ENCODE measurements at regions not wholly inside any gene's neighbourhood (a gene's known extent, or its start where the extent isn't known, plus 50 kb on each side); places are given as distances from the start of the nearest gene placed in this dataset.
"Not testable (repeated sequence)": the region's sequence is repeated elsewhere in the genome, so short reads cannot be mapped to it uniquely, and the experiment has no call there.

GRCh38 chr4:77505275-77505957 is 100.2 kb upstream of the CXCL13 start:
- WGBS: 86% methylated on average over 4 of the region's 4 CpGs
- Histone ChIP-seq H3K27ac (no peak overlapping the region), H3K27me3 (no peaks in the 10 kb centered on the region), H3K36me3 (no peaks in the 10 kb centered on the region), H3K4me1 (no peaks in the 10 kb centered on the region), H3K4me3 (no peak overlapping the region), H3K9me3 (no peaks in the 10 kb centered on the region)
- TF ChIP-seq CTCF (IDR thresholded peaks at IDR 0.05) (no peak), POLR2A (IDR thresholded peaks at IDR 0.05) (no peak), EP300 (IDR thresholded peaks at IDR 0.05) (no peak), POLR2AphosphoS5 (IDR thresholded peaks at IDR 0.05) (no peak)
- DNase-seq (ENCODE audit: low spot score in 2 of 2): no peak

DNA sequence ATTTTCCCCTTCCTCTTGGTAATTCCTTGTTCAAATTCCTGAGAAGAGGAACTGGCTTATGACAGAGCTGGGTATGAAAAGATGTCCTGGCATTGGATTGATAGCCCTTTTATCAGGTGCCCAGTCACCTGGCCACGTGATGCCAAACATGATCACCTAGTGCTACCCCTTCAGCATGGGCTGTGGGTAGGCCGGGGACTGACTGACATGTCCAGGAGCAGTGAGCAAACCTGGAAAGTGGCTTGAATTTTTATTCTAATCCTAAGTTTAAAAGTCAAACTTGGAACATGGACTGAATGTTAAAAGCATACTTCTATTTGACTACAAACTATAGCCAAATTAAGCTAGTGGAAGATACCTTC is 99.7 kb upstream of the CXCL13 start:
- Histone ChIP-seq H3K27ac (no peak overlapping the region), H3K4me1 (no peaks in the 10 kb centered on the region), H3K27me3 (no peaks in the 10 kb centered on the region), H3K9me3 (no peaks in the 10 kb centered on the region), H3K4me3 (no peak overlapping the region), H3K36me3 (no peaks in the 10 kb centered on the region)
- no peak for TF ChIP-seq POLR2AphosphoS5 (IDR thresholded peaks at IDR 0.05)
- TF ChIP-seq EP300 (IDR thresholded peaks at IDR 0.05): no peak
- TF ChIP-seq CTCF (IDR thresholded peaks at IDR 0.05): no peak
- no peak for TF ChIP-seq POLR2A (IDR thresholded peaks at IDR 0.05)
- 100% methylated on average over 2 of the region's 2 CpGs for WGBS
- DNase-seq (ENCODE audit: low spot score in 2 of 2): no peak

- no peak overlapping the region for H3K4me3 ChIP-seq
- no peak overlapping the region for H3K27ac ChIP-seq
- no peaks in the 10 kb centered on the region for H3K27me3 ChIP-seq
- WGBS: 37% methylated on average over 6 of the region's 6 CpGs
- H3K36me3 ChIP-seq: no peaks in the 10 kb centered on the region
- TF ChIP-seq EP300 (IDR thresholded peaks at IDR 0.05) (no peak), CTCF (IDR thresholded peaks at IDR 0.05) (no peak), POLR2A (IDR thresholded peaks at IDR 0.05) (no peak), POLR2AphosphoS5 (IDR thresholded peaks at IDR 0.05) (no peak)
- no peaks in the 10 kb centered on the region for H3K9me3 ChIP-seq
- no peak for DNase-seq (ENCODE audit: low spot score in 2 of 2)
- no peaks in the 10 kb centered on the region for H3K4me1 ChIP-seq
These were observed 95.3 kb upstream of the CXCL13 start for GRCh38 chr4:77510367-77510766.

- no peak for DNase-seq (ENCODE audit: low spot score in 2 of 2)
- Histone ChIP-seq H3K27ac (no peak overlapping the region), H3K36me3 (no peaks in the 10 kb centered on the region), H3K27me3 (no peaks in the 10 kb centered on the region), H3K4me3 (no peak overlapping the region), H3K4me1 (no peaks in the 10 kb centered on the region), H3K9me3 (peaks cover 8% of the 10 kb centered on the region)
- 84% methylated on average over 1 of the region's 1 CpG for WGBS
- TF ChIP-seq CTCF (IDR thresholded peaks at IDR 0.05) (no peak), POLR2A (IDR thresholded peaks at IDR 0.05) (no peak), EP300 (IDR thresholded peaks at IDR 0.05) (no peak), POLR2AphosphoS5 (IDR thresholded peaks at IDR 0.05) (no peak)
These were observed 80.1 kb upstream of the CXCL13 start for GRCh38 chr4:77525538-77525937.

GRCh38 chr4:77527900-77528299 is 77.7 kb upstream of the CXCL13 start:
- not testable (repeated sequence) for H3K4me3 ChIP-seq; H3K4me1 ChIP-seq; H3K27ac ChIP-seq; H3K27me3 ChIP-seq; H3K9me3 ChIP-seq; DNase-seq (ENCODE audit: low spot score in 2 of 2); H3K36me3 ChIP-seq
- WGBS: 94% methylated on average over 3 of the region's 3 CpGs

- no peak for TF ChIP-seq CTCF (IDR thresholded peaks at IDR 0.05)
- H3K4me3 ChIP-seq: no peak overlapping the region
- no peaks in the 10 kb centered on the region for H3K9me3 ChIP-seq
- no peaks in the 10 kb centered on the region for H3K36me3 ChIP-seq
- no peak for DNase-seq (ENCODE audit: low spot score in 2 of 2)
- H3K27me3 ChIP-seq: no peaks in the 10 kb centered on the region
- H3K27ac ChIP-seq: peak overlapping the region; percentile 29
- peaks cover 8% of the 10 kb centered on the region for H3K4me1 ChIP-seq
These were observed 67.5 kb upstream of the CXCL13 start for GRCh38 chr4:77538144-77538543.
